ENCODE measurements at regions not wholly inside any gene's neighbourhood (a gene's known extent, or its start where the extent isn't known, plus 50 kb on each side); places are given as distances from the start of the nearest gene placed in this dataset.
"Not testable (repeated sequence)": the region's sequence is repeated elsewhere in the genome, so short reads cannot be mapped to it uniquely, and the experiment has no call there.

DNA sequence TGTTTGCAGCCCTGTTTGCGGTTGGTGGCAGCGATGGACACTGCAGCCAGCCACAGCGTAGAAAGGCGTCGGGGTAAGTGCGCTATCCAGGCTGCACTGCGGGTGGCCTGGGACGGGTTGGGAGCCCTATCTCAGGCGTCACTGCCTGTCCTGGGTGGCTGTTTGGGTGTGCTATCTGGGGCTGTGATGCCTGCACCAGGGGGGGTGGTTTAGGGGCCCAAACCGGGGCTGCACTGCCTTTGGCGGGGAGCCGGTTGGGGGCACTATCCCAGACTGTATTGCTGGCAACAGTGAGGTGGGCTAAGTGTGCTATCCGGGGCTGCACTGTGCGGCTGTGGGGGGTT, 248.2 kb downstream of the TP53TG3F start:
- ATAC-seq; intact Hi-C loops (cut with DNase I, micrococcal nuclease); DNase-seq: not testable (repeated sequence)

DNA sequence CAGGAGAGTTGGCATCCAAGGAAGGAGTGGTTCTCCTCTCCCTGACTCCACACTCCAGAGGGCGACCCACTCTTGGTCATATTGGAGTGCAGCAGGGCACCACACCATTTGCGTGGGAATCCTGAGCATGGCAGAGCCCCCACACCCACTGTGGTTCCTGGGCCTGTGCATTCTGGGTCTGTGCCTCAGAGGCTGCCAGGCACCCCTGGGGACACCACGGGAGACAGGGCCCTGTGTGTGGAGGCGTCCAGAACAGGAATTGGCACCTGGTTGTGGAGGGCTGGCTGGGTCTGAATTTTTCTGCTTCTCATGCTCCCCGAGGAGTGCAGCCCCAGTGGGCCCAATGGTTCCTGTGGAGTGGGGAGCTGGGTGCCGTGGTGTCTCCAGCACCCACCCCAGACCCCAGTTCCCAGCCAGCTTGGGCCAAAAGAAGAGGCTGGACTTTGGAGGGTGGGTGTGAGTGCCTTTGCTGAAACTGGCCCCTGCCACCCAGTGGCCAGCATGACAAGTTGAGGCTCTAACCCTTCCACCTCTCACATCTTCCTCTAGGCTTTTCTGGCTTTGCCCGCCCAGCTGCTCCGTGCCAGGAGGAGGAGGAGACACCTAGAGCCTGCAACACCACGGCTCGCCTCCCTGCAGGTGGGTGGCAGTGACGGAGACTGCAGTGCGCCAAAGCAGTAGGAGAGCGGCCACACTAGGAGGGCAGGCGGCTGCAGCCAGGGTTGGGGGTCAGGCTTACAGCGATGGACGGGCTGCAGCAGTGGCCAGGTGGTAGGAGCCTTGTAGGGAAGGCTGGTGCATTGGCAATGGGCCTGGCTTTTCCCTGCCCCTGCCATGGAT, 250.7 kb downstream of the TP53TG3F start:
- intact Hi-C loops (cut with DNase I, micrococcal nuclease); DNase-seq; ATAC-seq: not testable (repeated sequence)

DNA sequence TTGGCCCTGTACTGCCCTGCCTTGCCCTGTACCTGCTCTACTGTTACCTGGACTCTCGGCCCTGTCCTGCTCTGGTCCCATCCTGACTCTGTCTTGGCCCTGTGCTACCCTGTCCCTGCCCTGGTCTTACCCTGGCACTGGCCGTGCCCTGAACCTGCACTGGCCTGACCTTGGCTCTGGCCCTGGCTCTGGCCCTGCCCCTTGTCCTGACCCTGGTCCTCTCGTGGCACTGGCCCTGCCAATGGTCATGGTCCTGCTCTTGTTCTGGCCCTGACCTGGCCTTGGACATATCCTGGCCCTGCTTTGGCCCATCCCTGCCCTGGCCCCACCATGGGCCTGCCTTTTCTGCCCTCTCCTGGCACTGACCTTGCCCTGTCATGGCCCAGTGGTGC, 251.3 kb downstream of the TP53TG3F start:
- intact Hi-C loops (cut with DNase I, micrococcal nuclease); DNase-seq; ATAC-seq: not testable (repeated sequence)

DNA sequence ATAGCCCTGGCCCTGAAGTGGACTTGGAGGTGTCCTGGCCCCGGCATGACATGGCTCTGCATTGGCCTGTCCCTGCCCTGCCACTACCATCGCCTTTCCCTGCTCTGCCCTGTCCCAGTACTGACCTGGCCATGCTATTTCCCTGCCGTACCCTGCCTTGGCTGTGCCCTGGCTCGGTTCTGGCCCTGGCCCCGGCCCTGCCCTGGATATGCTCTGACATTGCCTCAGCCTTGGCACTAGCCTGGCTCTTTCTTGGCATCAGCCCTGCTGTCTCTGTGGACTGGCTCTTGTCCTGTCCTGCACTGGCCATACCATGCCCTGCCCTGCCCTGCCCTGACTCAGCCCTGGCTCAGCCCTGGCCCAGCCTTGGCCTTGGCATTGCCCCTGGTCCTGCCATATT, 252.2 kb downstream of the TP53TG3F start:
- intact Hi-C loops (cut with DNase I, micrococcal nuclease); DNase-seq; ATAC-seq: not testable (repeated sequence)

DNA sequence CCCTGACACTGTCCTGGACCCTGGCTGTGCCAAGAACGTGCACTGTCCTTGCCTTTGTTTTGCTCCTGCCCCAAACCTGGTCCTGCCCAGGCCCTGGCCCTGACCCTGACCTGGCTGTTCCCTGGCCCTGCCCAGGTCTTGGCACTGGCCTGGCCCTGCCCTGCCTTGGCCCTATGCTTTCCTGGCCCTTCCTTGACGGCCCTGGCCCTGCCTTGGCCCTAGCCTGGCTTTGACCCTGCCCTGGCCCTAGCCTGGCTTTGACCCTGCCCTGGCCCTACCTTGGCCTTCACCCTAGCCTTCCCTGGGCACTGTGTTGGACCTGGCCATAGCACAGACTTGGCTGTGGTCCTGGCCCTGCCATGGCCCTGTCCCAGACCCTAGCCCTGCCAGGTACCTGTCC, 252.9 kb downstream of the TP53TG3F start:
- ATAC-seq; DNase-seq; intact Hi-C loops (cut with DNase I, micrococcal nuclease): not testable (repeated sequence)

DNA sequence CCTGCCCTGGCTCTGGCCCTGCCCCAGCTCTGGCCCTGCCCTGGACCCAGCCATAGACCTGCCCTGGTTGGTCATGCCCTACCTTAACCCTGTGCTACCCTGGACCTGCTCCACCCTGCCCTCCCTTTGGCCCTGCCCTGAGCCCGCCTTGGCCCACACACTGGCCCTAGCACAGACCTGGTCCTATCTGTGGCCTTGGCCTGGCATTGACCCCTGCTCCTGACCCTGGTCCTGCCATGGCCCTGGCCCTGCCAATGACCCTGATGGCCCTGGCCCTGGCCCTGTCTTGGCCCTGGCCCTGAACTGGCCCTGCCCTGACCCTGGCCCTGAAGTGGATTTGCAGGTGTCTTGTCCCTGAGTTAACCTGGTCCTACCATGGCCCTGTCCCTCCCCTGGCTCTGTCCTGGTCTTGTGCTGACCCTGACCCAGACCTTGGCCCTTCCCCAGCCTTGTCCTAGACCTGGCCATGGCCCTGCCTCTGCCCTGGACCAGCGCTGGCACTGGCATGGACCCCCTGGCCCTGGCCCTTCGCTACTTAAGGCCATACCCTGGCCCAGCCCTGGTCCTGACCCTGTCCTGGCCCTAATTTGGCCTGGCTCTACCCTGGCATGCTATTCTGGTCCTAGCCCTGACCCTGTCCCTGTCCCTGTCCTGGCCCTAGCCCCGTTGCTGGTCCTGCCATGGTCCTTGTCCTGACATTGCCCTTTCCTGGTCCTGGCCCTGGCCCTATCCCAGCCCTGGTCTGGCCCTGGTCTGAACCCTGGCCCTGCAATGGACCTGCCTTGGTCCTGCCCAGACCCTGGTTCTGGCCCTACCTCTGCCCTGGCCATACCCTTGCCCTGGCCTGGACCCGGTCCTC, 253.7 kb downstream of the TP53TG3F start:
- DNase-seq; intact Hi-C loops (cut with DNase I, micrococcal nuclease); ATAC-seq: not testable (repeated sequence)

DNA sequence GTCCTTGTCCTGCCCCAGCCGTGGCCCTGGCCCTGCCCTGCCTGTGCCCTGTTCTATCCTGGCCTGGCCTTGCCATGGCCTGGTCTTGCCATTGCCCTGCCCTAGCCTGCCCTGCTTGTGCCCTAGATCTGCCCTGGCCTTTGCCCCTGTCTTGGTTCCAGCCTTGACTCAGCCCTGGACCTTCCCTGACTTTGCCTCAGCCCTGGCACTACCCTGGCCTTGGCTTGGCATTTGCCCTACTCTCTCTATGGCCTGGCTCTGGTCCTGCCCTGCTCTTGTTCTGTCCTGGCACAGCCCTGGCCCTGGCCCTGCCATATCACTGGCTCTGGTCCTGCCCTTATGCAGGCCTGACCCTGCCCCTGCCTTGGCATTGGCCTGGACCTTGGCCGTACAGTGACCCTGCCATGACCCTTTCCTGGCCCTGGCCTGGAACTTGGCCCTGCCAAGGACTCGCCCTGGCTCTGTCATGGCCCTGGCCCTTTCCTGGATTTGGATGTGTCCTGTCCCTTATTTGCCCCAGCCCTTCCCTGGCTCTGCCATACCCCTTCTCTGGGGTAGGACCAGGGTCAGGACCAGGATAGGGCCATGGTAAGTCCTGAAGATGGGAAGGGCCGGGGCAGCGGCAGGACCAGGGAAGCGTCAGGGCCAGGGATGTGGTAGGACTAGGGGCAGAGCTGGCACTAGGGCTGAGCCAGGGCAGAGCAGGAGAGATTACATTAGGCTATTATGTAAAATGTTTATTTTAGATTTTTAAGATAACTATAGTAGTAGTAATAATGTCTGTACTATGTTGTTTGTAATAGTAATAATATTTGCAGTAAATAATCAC, 254.5 kb downstream of the TP53TG3F start:
- intact Hi-C loops (cut with DNase I, micrococcal nuclease); DNase-seq; ATAC-seq: not testable (repeated sequence)

DNA sequence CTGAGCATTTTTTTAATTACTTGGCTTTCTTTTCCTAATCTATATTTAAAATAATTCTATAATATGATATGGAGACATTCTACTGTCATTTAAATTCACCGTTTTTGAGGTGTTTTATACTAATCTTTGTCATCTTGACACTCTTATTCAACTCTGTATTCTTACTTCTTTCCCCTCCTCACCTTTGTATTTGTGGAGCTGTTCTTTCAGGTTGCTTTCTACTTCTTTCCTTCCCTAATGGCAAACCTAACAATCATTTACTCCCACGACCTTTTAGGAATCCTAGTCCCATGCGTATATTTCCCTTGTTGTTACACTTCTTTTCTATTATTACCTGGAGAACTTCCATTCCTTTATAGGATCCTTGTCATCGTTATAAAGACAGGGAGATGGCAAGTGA, 271.8 kb downstream of the TP53TG3F start:
- DNase-seq; intact Hi-C loops (cut with DNase I, micrococcal nuclease); ATAC-seq: not testable (repeated sequence)

DNA sequence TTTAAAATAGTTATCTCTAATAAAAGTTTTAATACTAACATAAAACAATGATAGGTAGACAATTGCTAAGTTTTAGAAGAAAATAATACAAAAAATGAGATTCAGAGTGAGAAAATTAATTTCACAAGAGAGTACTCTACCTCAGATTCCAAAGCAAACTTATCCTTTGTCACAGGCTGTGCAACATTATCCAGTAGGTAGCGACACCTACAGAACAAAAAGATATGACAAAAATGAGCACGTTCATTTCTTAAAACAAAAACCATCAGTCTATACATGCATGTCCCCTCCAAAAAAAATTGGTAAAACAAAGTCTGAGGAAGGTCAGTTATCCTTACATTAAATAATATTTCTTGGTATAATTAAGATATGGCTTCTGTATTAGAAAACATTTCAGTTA, 275.2 kb downstream of the TP53TG3F start:
- DNase-seq; ATAC-seq; intact Hi-C loops (cut with DNase I, micrococcal nuclease): not testable (repeated sequence)

DNA sequence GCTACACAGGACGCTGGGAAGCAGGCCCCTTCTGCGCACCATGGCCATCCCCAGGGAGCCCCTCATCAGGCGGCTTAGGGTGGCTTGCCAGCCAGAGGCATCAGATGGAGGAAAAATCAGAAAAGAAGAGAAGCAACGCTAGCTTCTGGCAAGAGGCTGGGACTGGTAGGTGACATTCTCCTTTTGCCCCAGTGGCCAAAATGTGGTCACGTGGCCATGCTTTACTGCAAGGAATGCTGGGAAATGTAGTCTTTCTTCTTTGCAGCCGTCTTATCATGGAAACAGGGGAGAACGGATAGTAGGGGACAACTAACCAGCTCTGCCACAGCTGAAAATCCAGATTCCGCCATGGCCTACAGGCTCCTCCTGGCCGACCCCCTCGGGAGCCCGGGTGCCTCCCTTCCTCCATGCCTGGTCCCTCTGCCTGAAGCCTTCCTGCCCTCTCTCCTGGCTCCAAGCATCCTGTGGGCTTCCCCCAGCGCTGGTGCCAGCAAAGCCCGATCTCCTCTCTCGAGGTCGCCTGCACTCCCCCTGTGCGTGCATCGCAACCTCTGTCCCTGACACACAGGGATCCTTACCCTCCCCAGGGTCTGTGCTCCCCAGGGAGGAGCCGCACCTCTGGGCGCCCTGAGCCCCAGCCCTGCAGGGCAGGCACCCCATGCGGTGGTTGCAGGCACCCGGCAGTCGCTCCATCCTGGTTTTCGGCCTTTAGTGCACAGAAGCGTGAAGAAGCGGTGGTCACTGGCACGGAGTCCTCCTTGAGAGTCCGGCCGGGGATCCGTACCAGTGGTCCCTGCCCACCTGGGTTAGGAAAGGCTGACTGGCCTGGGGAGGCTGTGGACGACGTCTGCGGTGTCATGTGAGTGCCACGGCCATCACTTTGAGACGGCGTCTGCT, 307.7 kb downstream of the TP53TG3F start:
- intact Hi-C loops (cut with DNase I, micrococcal nuclease); DNase-seq; ATAC-seq: not testable (repeated sequence)

DNA sequence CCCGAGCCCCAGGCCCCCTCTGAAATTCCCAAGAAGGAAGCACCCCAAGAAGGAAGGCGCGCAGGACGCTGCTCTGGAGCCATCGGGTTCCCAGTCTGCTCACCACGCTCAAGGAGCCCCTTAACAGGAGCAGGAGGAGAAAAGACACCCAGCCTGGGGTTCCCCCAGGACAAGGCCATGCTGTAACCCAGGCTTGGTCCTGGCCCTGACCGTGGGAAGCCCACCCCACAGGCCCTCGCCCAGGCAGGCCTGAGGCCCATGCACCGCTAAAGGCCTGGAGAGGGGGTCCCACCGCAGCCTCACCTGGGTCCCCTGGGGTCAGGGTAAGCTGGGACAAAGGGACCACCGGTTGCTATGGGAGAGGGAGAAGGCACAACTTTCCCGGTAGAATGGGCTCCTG, 309.3 kb downstream of the TP53TG3F start:
- DNase-seq; ATAC-seq; intact Hi-C loops (cut with DNase I, micrococcal nuclease): not testable (repeated sequence)

DNA sequence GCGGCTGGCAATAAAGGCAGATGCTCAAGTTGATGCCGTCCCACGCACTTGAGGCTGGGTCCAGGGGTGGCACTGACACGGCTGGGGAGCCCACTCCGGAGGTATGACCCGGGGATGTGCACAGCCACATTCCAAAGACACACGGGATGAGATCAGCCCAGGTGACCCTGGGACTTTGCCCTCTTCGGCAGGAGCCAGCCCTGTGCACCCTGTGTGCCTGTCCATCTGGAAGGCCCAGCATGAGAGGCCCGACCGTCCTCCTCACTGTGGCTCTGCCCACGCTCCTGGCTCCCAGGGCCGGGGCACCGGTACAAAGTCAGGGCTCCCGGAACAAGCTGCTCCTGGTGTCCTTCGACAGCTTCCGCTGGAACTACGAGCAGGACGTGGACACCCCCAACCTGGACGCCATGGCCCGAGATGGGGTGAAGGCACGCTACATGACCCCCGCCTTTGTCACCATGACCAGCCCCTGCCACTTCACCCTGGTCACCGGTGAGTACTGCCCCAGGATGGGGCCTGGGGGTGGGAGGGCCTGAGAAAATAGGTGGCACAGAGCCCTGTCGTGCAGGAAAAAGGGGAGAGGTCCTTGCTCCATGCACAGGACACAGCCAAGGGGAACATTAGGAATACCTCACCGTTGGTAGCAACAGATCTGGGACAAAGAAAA, 309.9 kb downstream of the TP53TG3F start:
- ATAC-seq; DNase-seq; intact Hi-C loops (cut with DNase I, micrococcal nuclease): not testable (repeated sequence)

DNA sequence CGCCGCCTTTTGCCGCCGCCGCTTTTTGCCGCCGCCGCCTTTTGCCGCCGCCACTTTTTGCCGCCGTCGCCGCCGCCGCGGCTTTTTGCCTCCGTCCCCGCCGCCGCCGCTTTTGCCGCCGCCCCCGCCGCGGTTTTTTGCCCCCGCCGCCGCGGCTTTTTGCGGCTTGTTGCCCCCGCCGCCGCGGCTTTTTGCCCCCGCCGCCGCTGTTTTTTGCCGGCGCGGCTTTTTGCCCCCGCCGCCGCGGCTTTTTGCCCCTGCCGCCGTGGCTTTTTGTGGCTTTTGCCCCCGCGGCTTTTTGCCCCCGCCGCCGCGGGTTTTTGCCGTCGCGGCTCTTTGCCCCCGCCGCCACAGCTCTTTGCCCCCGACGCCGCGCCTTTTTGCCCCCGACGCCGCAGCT, 311.1 kb downstream of the TP53TG3F start:
- DNase-seq; intact Hi-C loops (cut with DNase I, micrococcal nuclease); ATAC-seq: not testable (repeated sequence)

DNA sequence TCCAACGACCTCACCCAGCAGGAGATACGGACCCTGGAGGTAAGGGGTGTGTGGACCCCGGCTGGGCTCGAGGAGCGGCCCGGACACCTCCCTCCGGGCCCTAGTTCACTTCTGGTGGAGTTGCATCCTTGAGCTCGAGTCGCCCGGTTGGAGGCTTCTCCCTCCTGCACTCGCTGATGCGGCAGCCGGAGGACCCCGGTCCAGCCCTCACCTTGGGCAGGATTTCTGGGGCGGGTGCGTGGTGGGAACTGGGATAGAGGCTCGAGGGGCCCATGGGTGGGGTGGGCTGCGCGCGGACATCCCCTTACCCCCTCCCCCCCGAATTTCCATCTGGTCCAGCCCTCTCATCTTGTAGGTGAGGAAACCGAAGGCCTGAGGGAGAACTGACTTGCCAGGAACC, 311.8 kb downstream of the TP53TG3F start:
- ATAC-seq; intact Hi-C loops (cut with DNase I, micrococcal nuclease): not testable (repeated sequence)

DNA sequence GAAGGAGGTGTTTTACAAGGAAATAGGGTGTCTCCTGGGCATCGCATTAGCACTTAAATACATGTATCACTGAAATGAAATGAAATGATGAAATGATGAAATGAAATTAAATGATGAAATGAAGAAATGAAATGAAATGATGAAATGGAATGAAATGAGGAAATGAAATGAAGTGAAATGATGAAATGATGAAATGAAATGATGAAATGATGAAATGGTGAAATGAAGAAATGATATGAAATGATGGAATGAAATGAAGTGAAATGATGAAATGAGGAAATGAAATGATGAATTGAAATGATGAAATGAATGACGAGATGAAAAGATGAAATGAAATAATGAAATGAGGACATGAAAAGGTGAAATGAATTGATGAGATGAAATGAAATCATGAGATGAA, 314.6 kb downstream of the TP53TG3F start:
- ATAC-seq; DNase-seq; intact Hi-C loops (cut with DNase I, micrococcal nuclease): not testable (repeated sequence)

More for the DNA sequence above, 311.8 kb downstream of the TP53TG3F start:
- DNase-seq: not testable (repeated sequence)

DNA sequence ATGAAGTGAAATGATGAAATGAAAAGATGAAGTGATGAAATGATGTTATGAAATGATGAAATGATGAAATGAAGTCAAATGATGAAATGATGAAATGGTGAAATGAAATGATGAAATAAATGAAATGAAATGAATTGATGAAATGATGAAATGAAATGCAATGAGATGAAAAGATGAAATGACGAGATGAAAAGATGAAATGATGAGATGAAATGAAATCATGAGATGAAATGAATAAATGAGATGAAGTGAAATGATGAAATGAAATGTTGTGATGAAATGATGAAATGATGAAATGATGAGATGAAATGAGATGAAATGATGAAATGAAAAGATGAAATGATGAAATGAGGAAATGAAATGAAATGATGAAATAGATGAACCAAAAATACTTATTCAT, 315.3 kb downstream of the TP53TG3F start:
- ATAC-seq; DNase-seq; intact Hi-C loops (cut with DNase I, micrococcal nuclease): not testable (repeated sequence)

DNA sequence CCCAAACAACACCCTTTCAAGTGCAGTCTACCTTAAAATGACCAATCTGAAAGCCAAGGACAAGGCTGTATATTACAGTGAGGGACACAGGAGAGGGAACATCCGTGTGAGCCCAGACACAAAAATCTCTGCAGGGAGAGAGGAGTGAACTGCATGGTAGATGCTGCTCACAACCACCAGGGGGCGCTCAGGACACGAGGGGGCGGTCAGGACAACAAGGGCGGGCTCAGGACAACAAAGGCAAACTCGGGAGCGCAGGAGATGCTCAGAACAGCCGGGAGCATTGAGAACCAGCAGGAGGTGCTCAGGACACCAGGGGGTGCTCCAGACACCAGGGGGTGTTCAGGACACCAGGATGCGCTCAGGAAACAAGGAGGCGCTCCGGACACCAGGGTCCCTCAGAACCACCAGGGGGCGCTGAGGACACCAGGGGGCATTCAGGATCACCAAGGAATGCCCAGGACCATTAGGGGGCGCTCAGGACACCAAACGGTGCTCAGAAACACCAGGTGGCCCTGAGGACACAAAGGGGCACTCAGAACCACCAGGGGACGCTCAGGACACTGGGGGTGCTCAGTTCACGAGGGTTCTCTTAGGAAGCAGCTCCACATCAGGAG, 357.0 kb downstream of the TP53TG3F start:
- DNase-seq; intact Hi-C loops (cut with DNase I, micrococcal nuclease); ATAC-seq: not testable (repeated sequence)

Data from left colon (tissue), 2 donors.